GM19463 (cell line): ENCODE measurements at regions not wholly inside any gene's neighbourhood (a gene's known extent, or its start where the extent isn't known, plus 50 kb on each side); places are given as distances from the start of the nearest gene placed in this dataset.

Experiments
- ATAC-seq: cut with Tn5 transposase; IDR thresholded peaks from one replicate; pipeline ENCODE4 v1.9.1; 2021; ENCODE audit warnings: mild to moderate bottlenecking, moderate library complexity; ENCODE audit not compliant: unreplicated experiment

GRCh38 chr2:57546478-57546877, 500.1 kb upstream of the VRK2 start:
- ATAC-seq, result no peak

- ATAC-seq, result peak; percentile 54
Observed at GRCh38 chr2:57549642-57550102, 496.9 kb upstream of the VRK2 start.

GRCh38 chr2:57550912-57551311, 495.7 kb upstream of the VRK2 start:
- ATAC-seq, result no peak

GRCh38 chr2:57552885-57553284, 493.7 kb upstream of the VRK2 start:
- ATAC-seq, result no peak

GRCh38 chr2:57554348-57554747, 492.3 kb upstream of the VRK2 start:
- ATAC-seq, result no peak

GRCh38 chr2:57558312-57558711, 488.3 kb upstream of the VRK2 start:
- no peak for ATAC-seq

- no peak for ATAC-seq
Observed at GRCh38 chr2:57562495-57562894, 484.1 kb upstream of the VRK2 start.

GRCh38 chr2:57563015-57563414, 483.6 kb upstream of the VRK2 start:
- no peak for ATAC-seq

GRCh38 chr2:57567245-57567644, 479.4 kb upstream of the VRK2 start:
- ATAC-seq, result no peak

- ATAC-seq, result no peak
Observed at GRCh38 chr2:57569396-57569795, 477.2 kb upstream of the VRK2 start.

GRCh38 chr2:57570961-57571360, 475.6 kb upstream of the VRK2 start:
- no peak for ATAC-seq

- no peak for ATAC-seq
Observed at GRCh38 chr2:57575700-57576268, 470.8 kb upstream of the VRK2 start.

GRCh38 chr2:57576983-57577382, 469.6 kb upstream of the VRK2 start:
- no peak for ATAC-seq

GRCh38 chr2:57597940-57598339, 448.7 kb upstream of the VRK2 start:
- no peak for ATAC-seq

- ATAC-seq, result no peak
Observed at GRCh38 chr2:57598551-57598950, 448.1 kb upstream of the VRK2 start.

- ATAC-seq, result no peak
Observed at GRCh38 chr2:57602733-57603132, 443.9 kb upstream of the VRK2 start.

- no peak for ATAC-seq
Observed at GRCh38 chr2:57614988-57615387, 431.6 kb upstream of the VRK2 start.

GRCh38 chr2:57615855-57616556, 430.6 kb upstream of the VRK2 start:
- ATAC-seq, result no peak

- ATAC-seq, result no peak
Observed at GRCh38 chr2:57617318-57617717, 429.3 kb upstream of the VRK2 start.

- ATAC-seq, result no peak
Observed at GRCh38 chr2:57621122-57621663, 425.4 kb upstream of the VRK2 start.

- ATAC-seq, result no peak
Observed at GRCh38 chr2:57622009-57622408, 424.6 kb upstream of the VRK2 start.

GRCh38 chr2:57656198-57656597, 390.4 kb upstream of the VRK2 start:
- ATAC-seq, result no peak
